H4 (cell line): ENCODE measurements at regions not wholly inside any gene's neighbourhood (a gene's known extent, or its start where the extent isn't known, plus 50 kb on each side); places are given as distances from the start of the nearest gene placed in this dataset.

ENCODE experiments used
- DNase-seq: peaks from one replicate; pipeline ENCODE4 v3.0.0-alpha.2; 2015; ENCODE audit warnings: low spot score

GRCh38 chrX:145630806-145631435, 186.7 kb upstream of the SLITRK2 start:
- no peak for DNase-seq

DNA sequence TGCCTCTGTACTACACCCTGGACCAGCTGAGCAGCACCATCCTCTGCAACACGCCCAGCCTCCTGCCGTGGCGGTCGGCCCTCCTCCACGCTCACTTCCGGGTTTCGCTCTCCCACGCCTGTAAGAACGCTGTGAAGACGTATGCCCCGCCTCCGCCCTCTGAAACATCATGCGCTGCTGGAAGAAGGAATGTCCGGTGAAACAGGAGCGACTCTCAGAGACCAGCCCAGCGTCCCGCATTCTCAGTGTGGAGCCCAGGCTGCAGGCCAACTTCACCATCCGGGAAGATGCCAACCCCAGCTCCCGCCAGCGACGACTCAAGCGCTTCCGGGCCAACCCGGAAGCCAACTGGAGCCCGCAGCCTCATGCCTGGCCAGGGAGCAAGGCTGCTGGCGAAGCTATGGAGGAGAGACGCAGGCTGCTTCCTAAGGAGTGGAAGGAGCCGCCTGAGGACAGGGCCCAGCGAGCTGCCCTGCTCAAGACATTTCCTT, 186.1 kb upstream of the SLITRK2 start:
- no peak for DNase-seq

DNA sequence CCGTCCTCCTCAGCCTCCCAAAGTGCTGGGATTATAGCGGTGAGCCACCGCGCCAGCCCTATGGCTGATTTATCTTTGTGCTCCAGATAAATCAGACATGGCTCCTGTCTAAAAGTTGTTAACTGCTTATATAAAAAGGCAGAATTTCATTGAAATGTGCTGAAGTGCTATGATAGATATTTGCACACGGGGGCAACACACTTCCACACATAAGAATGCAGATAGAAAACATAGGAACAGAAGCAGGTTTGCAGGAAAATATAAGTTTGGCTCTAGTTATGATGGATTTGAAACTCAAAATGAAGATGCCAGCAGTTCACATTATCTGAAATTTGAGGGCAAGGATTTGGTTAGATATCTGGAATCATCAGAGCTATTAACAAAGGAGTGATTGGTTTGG, 163.1 kb upstream of the SLITRK2 start:
- no peak for DNase-seq

- DNase-seq: no peak
Measured at GRCh38 chrX:145673841-145674240, 143.8 kb upstream of the SLITRK2 start.

GRCh38 chrX:145677109-145677817, 140.4 kb upstream of the SLITRK2 start:
- DNase-seq: no peak

DNA sequence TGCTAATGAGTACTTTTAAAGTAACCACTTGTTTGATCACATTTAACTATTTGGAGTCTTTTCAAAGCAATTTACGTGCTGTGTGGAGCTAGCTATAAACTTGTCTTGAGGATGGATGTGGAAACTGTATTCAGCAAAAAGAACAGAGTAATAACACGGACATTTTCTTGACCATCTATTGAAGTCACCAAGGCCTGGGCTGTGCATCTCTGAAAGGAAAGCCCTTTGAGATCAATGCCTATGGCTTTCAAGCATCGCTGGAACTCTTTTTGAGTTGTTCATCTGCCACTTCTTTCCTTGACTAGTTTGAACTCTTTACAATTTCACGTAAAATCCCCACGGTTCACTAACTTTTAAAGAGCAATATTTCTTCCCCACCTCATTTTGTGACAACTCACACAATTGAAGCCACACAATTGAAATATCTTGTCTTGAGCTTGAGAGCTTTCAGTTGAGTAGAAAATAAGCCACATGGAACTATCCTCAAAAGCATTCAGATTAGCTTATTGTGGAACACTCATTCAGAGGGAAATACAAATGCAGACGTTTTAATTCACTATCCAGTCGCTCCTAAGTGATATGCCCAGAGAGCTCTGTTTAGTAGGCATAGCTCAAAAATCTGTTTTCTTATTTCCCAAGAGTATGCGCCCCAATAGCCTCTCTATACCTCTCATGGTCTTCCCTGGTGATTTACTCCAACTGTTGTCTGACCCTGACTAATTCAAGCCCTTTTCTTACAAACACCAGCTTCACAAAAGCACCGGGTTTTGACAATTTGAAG, 134.9 kb upstream of the SLITRK2 start:
- no peak for DNase-seq

GRCh38 chrX:145687146-145687545, 130.5 kb upstream of the SLITRK2 start:
- no peak for DNase-seq

GRCh38 chrX:145687707-145688106, 129.9 kb upstream of the SLITRK2 start:
- DNase-seq: no peak

GRCh38 chrX:145694048-145694447, 123.6 kb upstream of the SLITRK2 start:
- DNase-seq: no peak

- DNase-seq: peak; percentile 12
Measured at GRCh38 chrX:145715641-145716138, 101.9 kb upstream of the SLITRK2 start.

DNA sequence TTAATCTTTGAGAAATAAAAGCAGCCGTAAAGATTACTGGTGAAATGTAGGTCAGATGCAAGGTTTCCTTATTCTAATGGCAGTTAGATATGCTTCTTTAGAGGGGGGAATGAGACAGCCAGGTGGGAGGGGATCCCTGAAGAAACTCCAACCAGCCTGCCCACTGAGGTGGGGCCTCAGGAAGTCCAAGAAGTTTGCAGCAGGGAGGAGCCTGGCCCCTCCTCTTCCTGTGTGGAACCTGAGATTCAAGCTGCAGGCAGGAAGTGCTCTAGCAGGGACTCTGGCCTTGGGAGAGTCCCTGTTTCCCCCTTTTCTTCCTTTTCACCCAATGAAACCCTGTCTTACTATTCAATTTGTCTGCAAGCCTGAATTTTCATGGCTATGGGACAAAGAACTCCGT, 101.4 kb upstream of the SLITRK2 start:
- DNase-seq: peak; percentile 25

- DNase-seq: no peak
Measured at GRCh38 chrX:145727476-145727875, 90.2 kb upstream of the SLITRK2 start.

- peak; percentile 4 for DNase-seq
Measured at GRCh38 chrX:145729635-145730034, 88.0 kb upstream of the SLITRK2 start.

DNA sequence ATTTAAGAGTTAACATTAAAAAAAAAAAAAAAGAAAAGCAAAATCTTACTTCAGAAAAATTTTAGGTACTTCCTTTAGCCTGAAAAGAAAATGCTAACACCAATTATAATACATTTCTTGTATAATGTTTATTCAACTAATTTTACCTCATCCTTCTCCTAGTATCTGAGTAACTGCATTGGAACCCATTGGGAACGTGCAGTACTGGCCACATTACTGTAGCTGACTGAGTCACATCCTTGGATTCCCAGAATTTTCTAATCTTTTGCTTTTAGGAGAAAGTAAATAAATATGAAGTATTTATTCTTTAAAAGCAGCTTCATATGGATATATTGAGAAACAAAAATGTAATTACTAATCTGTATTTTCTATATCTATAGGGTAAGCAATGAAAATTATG, 82.6 kb upstream of the SLITRK2 start:
- no peak for DNase-seq

GRCh38 chrX:145751943-145752342, 65.7 kb upstream of the SLITRK2 start:
- DNase-seq: peak; percentile 2
